GM12891 (cell line): ENCODE measurements at regions not wholly inside any gene's neighbourhood (a gene's known extent, or its start where the extent isn't known, plus 50 kb on each side); places are given as distances from the start of the nearest gene placed in this dataset.

Experiments
- PAX5 ChIP-seq: IDR thresholded peaks from 2 replicates; pipeline ENCODE4 v1.6.1; 2011; ENCODE audit warnings: low read length, moderate library complexity, mild to moderate bottlenecking; ENCODE audit not compliant: insufficient read depth, severe bottlenecking
- POLR2A ChIP-seq: IDR thresholded peaks from 2 replicates; pipeline ENCODE4 v1.6.1; 2011; ENCODE audit warnings: low read depth, low read length, control low read depth
- POLR2AphosphoS5 ChIP-seq: IDR thresholded peaks from 2 replicates; pipeline ENCODE4 v1.6.1; 2011; ENCODE audit warnings: low read depth, low read length, control low read depth
- POU2F2 ChIP-seq: IDR thresholded peaks from 2 replicates; pipeline ENCODE4 v1.6.1; 2011; ENCODE audit warnings: low read depth, mild to moderate bottlenecking, control low read depth, low read length, moderate library complexity
- TAF1 ChIP-seq: IDR thresholded peaks from 2 replicates; pipeline ENCODE4 v1.6.1; 2011; ENCODE audit warnings: low read depth, low read length, control low read depth

GRCh38 chr3:70890020-70890394, 577.6 kb upstream of the MDFIC2 start:
- TF ChIP-seq POLR2A (no peak), PAX5 (no peak), POLR2AphosphoS5 (no peak), TAF1 (no peak), POU2F2 (no peak)
